NCI-H510A treated with DMSO at 0.1 percent for 48 hours (cell line): ENCODE measurements at regions not wholly inside any gene's neighbourhood (a gene's known extent, or its start where the extent isn't known, plus 50 kb on each side); places are given as distances from the start of the nearest gene placed in this dataset.

Experiments used
- DNase-seq: peaks from one replicate; lab custom pipeline; 2025; lab: John Stamatoyannopoulos, UW

DNA sequence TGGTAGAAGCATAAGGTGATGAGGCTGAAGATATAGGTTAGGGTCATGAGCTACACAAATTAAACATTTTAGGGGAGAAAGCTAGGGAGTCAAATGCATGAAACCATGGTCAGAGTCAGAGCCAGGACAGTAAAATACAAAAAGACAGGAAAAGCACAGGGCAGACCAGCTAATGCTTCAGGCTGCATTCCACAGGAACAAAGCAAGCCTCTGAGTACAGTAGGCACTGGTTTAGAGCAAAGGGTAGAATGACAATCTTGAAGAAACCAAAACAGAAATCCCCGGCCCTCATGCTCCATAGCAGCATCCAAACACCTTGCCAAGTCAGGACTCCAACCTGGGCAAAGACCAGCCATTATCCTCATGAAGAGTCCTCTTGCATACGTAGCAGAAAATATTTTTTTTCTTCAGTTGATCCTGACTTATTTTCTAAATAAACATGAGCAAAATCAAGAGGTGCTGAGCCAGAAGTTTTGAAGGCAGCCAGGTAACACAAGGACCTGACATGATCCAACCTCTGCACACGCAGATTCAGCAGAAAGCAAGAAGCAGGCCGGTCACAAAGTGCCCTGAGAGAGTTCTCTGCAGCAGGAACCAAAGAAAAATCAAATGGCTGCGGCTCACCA lies 273.1 kb downstream of the TTLL7 start:
- no peak for DNase-seq

DNA sequence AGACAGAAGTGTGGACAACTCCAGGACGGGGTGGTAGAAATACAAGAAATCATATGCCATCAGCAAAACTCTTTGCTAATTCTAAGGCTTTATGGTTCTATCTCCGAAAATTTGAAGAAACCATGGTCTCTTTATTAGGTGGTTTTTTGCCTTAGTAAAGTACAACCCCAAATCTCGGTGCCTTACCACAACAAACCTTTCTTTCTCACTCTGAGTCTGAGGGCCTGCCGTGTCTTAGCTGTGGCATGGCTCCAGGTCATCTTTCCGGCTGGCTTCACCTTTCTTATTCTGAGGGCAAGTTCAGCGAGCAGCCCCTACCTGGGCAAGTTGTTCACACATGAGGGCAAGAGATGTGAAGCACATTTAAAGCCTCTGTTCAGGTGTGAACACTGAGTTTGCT lies 280.6 kb downstream of the TTLL7 start:
- DNase-seq = no peak

DNA sequence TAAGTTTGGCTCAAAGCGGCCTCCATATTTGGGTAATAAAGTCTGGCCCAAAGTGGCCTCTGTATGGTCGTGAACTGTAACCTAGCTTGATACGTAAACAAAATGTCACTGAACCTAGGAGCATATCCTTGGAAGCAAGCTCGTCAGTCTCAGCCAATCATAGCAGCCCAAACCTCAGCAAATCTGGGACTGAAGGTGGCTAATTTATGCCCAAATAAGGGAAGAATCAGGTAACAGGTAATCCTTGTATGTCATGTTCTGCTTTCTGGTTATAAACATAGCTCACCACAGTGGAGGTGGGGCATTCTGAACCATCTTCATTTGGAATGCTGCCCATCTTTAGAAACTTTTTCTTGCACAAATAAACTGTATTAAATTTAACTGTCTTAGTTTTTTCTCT lies 281.1 kb downstream of the TTLL7 start:
- DNase-seq = no peak

DNA sequence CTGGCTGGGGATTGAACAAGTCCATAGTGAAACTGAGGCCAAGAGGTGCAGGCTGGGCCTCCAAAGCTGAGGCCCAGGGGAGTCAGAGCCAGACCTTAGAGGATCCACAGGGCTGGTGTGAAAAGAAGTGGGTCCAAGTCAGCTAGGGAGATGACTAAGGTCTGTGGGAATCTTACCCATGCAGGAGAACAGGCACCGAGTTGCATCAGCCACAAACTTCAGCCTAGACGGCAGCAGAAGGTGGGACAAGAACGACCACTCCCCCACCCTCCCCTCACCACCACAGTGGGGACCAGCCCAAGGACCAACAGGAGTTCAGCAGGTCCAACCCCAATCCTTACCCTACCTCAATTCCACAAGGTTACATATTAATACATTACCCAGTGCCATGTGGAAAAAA lies 282.3 kb downstream of the TTLL7 start:
- DNase-seq = no peak

DNA sequence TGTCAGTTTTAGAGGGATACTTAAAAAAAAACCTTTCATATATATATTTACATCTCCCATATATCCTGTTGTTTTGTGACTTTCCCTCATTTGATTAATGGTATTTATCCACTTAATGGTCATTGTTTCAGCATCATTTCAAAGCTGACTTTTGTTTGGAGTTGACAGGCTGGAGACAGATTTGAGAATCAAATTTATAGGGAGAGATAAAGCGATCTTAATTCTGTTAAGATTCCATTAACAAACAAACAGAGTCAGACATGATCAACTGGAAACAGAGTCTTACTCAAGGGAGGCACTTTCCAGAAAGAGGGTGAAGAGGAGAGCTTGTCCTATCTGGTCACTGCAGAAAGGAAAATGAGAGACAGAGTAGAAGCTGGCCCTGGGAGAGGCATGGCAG lies 283.4 kb downstream of the TTLL7 start:
- no peak for DNase-seq

DNA sequence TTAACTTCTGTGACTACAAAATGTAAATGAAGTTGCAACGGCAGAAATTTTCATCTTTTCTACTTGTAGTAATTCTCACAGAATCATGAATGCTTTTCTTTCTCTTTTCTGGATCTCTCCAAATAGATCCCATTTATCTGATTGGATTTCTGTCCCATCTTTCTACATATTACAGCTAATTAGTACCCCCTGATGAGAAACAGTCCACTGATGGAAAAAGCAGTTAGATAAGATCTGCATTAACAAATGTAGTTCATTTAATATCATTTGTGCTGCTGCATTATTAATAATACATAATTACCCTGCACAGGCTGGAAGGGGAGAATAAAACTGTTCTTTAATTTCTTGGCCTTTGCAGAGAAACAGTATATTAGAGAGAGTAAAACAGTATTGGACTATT lies 289.3 kb downstream of the TTLL7 start:
- DNase-seq = no peak

DNA sequence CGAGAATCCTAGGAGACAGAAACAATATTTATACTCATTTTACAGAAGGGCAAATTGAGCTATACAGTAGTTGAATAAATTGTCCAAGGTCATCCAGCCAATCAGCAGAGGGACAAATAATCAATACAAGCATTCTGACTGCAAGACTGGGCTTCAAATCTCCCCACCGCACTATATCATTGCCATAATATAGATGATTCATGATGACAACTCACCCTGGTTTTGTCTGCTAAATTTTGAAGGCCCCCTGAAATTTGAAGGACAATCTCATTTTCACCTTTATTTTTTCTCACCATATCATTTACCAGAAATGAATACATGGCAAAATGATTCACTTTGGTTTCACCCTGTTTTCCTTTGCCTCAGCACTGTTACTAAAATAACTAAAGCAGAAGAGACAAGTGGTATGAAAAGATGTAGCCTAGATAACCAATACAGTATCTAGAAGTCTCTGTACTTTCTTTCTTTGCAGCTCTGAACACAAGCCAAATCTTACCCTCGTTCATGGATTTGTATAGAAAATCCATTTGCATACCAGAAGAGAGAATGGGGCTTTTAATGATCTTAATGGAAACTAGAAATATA lies 292.5 kb downstream of the TTLL7 start:
- DNase-seq = no peak

DNA sequence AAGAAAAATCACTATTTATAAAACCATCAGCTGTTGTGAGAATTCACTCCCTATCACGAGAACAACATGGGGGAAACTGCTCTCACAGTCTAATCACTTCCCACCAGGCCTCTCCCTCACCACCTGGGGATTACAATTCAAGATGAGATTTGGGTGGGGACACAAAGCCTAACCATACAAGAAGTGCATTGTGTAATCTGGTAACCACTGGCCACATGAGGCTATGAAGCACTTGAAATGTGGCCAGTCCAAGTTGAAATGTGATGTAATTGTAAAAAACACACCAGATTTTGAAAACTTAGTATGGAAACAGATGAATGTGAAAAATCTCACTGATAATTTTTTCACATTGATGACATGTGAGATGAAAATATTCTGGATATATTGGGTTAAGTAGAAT lies 293.8 kb downstream of the TTLL7 start:
- DNase-seq = no peak

DNA sequence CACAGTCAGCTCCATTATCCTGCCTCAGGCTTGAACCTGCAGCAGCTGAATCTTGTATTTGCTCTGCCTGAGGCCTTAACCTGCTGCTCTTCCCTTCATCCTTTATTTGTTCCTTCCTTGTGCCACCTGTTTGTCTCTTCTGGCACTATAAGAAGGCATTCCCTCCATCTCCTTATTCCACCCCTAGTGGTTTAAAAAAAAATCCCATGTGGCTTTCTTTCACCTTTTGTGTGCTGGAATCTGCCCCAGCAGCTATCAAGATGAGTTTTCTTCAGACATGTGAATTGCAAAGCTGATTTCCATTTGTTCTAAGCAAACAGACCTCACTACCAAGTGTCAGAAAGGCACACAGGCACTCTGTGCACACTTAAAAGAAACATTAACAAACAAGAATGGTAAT lies 294.6 kb downstream of the TTLL7 start:
- DNase-seq = no peak

DNA sequence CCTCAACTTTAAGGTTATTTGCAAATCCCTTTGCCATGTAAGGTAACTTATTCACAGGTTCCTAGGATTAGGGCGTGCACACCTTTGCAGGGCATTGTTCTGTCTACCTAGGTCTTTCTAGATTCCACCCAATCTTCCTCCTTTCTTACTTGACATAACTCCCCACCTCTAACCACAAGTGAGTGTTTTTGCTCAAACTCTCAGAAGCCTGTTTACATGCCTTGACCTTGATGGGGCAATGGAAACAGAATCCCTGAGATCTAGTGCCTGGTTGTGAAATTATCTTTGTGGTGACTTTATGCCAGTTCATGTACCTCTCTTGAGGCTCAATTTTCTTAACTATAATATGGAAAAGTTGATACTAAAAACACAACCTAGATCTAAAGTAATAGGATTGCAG lies 296.6 kb downstream of the TTLL7 start:
- no peak for DNase-seq

DNA sequence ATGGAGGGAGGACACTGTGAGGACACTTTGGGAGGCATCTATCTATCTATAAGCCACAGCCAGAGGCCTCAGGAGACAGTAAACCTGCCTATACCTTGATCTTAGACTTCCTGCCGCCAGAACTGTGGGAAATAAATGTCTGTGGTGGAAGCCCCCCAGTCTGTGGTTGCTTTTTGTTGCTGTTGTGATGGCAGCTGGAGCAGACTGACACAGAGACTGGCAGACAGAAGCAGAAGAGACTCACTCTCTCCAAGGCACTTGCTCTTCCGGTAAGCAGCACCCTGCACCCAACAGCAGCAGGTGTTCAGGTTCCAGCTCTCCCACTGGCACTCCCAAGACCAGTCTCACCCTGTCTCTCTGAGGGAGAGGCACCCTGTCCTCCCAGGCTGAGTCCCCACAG lies 297.6 kb downstream of the TTLL7 start:
- DNase-seq = no peak

DNA sequence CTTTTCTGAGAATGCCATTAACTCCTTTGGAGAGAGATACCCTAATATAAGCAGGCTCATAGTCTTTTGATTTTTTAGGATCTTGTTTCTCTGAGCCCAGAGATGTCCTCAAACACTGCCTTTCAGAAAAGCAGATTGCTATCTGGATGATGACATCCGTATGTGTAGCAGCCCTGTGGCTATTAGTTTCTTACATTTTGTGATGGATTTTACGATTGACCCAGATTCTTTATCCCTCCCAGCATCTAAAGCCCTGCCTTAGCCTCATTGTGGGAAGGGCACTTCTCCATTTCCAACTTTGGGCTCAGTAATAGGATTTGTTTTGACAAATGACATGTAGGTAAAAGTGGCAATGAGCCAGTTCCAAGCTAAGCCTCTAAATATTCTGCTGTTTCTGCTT lies 300.3 kb downstream of the TTLL7 start:
- no peak for DNase-seq

DNA sequence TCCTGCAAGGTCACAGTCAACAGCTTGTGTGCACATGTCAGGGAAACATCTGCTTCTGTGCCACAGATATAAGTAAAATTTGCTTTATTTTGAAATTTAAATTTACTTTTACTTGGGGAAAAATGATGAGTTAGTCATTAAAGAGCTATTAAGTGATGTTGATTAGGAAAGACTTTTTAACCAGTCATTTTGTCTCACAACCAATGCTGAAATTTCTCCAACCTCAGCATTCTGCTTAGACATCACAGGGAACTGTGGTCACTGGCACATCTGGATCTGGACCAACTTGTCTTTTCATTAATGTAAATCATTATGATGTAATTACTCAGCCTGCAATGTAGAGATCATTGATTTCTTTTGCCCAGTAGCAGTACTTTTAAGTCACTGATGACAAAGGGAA lies 301.0 kb downstream of the TTLL7 start:
- no peak for DNase-seq

DNA sequence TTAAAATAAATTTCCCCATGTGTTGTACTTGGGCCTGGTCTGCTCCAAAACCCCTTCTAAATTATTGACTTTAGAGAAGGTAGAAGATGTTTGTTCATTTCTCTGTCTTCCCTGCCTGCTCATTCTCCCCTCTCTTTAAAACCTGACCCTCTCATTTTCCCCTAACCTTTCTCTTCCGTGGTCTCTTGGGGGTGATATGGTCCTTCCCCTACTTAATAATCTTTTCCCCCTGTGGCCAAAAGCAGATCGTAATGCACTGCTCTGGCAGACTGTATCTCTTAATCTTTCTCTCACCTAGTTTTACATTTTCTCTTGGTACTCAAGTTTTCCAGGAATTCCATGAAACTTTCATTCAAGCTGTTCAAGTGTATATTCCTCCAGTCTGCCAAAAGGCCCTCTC lies 301.7 kb downstream of the TTLL7 start:
- DNase-seq = no peak

DNA sequence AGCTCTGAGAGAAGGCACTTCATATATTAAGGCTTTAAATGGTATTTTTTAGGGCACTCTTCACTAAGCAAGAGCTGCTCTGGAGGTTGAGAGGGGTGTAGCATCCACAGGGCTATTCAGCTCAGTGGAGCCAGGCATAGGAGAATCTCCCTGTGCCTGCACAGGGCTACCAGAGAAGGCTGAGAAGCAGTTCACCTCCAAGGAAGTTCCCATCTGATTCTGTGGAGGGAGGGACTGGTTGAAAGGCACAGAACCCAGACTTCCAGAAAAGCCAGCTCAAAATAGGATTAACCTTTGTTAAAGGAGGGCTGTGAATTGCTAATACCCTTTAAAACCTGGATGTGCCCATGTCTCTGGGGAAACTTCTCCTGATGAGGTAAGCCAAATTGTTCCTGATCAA lies 304.5 kb downstream of the TTLL7 start:
- DNase-seq = no peak

DNA sequence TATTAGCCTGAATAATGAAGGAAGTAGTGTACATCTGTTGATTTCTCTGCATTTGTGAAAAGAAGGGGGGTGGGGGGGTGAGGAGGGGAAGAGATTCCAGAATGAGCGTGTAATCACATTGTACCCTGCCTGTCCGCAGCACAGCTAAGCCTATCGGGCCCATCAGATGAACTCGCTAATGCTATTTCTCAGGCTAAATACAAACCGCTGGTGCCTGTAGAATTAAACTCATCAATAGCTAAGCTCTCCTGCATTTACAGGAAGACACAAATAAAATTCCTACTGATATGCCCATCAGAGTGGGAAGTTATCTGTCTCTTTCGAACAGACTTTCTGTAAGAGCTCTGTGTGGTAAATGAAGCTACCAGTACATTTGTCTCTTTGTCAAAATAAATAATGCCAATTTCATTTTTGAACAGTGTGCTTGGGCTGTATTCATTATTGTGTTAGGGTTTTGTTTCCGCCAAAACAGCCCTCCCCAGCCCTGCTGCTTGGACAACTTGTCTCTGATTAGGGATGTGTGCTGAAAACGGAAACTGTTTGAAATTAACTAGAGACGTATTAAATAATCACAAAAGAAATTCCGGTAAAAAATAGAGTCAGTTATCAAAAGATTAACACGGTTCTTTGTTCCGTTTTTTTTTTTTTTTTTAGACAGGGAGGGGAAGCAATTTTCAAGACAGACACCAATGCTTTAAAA lies 305.4 kb downstream of the TTLL7 start:
- peak; percentile 37 for DNase-seq

DNA sequence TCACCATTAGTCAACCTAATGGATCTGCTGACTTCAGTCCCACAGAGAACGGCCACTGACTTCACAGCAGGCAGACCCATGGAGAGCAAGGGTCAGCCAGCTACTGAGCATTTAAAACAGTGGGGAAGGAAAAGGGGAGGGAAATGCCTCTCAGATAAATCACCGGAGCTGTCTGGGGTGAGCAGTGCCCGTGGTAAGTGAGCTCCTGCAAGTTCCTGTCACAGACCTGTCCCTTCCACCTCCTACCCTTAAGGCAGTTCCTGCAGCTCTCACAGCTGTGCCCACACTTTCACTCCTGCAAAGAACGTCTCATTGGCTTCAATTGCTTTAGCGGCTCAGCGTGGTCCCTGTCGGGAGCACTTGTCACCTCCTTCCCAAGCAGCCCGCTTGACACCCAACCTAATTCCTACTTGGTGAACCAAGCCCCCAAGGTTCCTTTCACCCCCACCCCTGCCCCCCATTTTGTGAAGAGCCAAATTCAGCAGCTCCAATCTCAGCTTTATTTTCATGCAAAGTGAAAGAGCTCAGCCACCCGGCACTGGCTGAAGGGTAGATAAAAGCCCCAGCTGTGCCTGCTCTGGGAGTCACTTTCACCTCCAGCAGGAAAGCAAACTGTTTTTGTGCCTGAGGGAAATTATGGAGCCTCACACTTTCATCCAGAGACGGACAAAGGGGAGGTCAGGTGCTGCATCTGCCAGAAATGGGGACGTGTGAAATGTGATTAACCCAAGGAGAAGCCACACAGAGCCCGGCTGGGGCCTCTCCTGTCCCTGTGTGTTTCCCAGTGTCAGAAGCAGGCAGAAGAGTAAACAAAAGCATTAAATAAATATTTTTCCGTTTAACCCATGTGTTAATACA lies 306.2 kb downstream of the TTLL7 start:
- DNase-seq = peak; percentile 57

DNA sequence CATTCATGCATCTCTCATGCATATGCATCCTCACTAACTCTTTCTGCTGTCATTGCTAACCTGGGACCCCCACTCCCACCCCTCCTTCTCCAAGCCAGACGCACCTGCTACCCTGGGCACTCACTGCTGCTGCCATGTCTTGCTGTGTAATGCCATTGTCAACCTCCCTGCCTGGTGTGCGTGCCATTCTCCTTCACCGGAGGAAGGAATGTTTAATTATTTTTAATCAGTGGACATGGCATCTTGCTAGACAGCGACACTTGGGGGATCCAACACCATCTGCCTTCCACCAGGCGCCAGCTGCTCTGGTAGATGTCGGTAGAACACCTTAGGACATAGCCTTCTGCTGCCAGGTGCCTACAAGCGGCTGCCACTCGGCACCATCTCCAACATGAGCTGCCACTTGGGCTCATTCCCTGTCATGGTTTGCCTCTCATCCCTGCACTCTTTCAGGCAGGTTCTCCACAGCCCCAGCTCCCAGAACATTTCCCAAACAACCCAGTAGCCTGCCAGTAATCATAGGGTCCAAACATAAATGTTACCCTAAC lies 306.9 kb downstream of the TTLL7 start:
- DNase-seq = no peak

DNA sequence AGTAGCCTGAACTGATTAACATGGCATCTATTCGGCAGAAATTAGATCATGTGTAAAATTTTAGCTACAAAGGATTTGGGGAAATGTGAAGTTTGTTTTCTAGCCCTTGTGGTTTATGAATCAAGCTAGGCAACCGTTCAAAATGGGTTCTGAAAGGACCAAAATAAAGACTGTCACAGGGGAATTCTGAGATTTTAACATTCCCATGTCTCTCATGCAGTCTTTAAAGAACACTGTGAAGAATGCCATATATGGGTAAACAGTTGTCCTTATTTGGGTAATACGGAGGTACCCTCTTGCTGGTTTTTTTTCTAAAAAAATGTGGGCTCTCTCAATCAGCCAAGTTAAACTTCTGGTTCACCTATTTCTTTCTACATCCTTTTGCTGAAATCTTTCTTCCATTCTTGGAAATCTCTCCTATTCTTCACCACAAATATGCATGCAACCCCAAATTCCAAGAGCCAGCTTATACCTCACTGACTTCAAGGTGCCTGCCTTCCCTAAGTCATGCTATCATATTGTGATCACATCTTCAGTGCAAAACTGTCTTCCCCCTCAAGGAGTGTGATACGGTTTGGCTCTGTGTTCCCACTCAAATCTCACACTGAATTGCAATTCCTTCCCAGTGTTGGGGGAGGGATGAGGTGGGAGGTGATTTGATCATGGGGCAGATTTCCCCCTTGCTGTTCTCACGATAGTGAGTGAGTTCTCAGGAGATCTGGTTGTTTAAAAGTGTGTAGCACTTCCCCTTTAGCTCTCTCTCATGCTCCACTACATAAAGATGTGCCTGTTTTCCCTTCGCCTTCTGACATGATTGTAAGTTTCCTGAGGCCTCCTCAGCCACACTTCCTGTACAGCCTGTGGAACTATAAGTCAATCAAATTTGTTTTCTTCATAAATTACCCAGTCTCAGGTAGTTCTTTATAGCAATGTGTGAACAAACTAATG lies 308.7 kb downstream of the TTLL7 start:
- no peak for DNase-seq

DNA sequence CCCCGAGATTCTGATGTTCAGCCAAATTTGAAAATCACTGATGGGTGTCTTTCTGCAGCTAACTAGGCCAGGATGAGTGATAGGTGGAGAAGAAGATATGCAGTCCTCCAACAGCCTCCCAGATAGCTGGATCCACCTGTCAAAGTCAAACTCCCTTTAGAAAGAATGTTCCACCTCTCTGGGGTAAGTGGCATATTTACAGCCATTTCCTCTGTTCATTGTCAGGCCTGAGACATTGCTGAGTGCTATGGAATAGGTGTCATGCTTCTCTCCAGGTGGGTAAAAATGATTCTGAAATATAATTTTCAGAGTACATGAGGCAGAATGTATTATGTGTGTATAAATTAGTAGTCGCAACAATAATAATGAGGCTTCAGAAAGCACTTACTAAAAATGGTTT lies 316.8 kb downstream of the TTLL7 start:
- no peak for DNase-seq

DNA sequence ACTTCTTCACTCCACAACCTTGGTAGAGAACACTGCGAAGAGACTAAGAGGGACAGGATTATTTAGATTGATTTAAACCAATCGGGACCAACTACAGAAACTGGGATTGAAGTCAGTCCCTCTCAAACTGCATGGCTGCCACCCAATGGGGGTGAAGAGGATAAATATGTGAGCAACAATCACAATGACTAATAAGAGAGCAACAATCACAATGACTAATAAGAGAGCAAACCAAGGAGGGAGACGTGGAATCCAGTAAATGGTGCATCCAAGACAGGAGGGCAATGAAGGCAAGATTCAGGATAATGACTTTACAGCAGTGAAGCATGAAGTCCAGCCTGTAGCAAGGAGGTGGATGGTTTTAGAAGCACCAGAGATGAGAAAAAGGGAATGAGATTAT lies 322.8 kb downstream of the TTLL7 start:
- no peak for DNase-seq
